ENCODE measurements at regions not wholly inside any gene's neighbourhood (a gene's known extent, or its start where the extent isn't known, plus 50 kb on each side); places are given as distances from the start of the nearest gene placed in this dataset.

- no peak overlapping the region for H3K14ac ChIP-seq (ENCODE audit: low read length in 2 of 2)
- H4K91ac ChIP-seq (ENCODE audit: low read length), result no peak overlapping the region
- no peak overlapping the region for H3K4me3 ChIP-seq (ENCODE audit: insufficient read depth in 1 of 2, low read depth in 1 of 2, low read length in 2 of 2)
- H2BK12ac ChIP-seq (ENCODE audit: low read length in 2 of 2), result no peak overlapping the region
- no peak overlapping the region for H3K27ac ChIP-seq (ENCODE audit: low read length, poor library complexity, severe bottlenecking)
- H3K27me3 ChIP-seq (ENCODE audit: control insufficient read depth in 1 of 2, insufficient read depth in 1 of 2, low read length in 2 of 2), result peaks cover 0 to 12% of the 10 kb centered on the region in 2 experiments
- no peak overlapping the region for H4K8ac ChIP-seq (ENCODE audit: low read length)
- H2BK120ac ChIP-seq (ENCODE audit: low read depth, low read length), result no peak overlapping the region
- H2AFZ ChIP-seq (ENCODE audit: low read depth, low read length), result no peak overlapping the region
- no peak overlapping the region for H3K9ac ChIP-seq (ENCODE audit: low read length)
- H3K23ac ChIP-seq (ENCODE audit: low read length in 2 of 2), result no peak overlapping the region
- no peaks in the 10 kb centered on the region for H3K79me1 ChIP-seq (replicated peaks; ENCODE audit: low read length, poor library complexity, severe bottlenecking)
- no peak overlapping the region for H2BK15ac ChIP-seq (ENCODE audit: low read depth, poor library complexity, severe bottlenecking)
- no peak overlapping the region for H2BK5ac ChIP-seq (ENCODE audit: low read depth, low read length, poor library complexity, severe bottlenecking)
- no peak overlapping the region for H3K4ac ChIP-seq (ENCODE audit: low read depth in 1 of 2, low read length in 2 of 2)
- H3K18ac ChIP-seq (ENCODE audit: low read depth in 1 of 2, low read length in 2 of 2), result no peak overlapping the region
- no peak overlapping the region for H3K4me2 ChIP-seq (ENCODE audit: low read length, poor library complexity, severe bottlenecking)
- H2AK5ac ChIP-seq (ENCODE audit: low read length, severe bottlenecking), result no peak overlapping the region
- DNase-seq, result no peak
- no peaks in the 10 kb centered on the region for H3K36me3 ChIP-seq (ENCODE audit: control insufficient read depth in 1 of 2, insufficient read depth in 2 of 2, low read depth in 1 of 2, low read length in 2 of 2)
- no peaks in the 10 kb centered on the region for H3K9me3 ChIP-seq (ENCODE audit: control insufficient read depth, low read length)
- H3K4me1 ChIP-seq (ENCODE audit: control insufficient read depth, insufficient read depth, low read depth, low read length), result no peaks in the 10 kb centered on the region
These were observed 127.2 kb downstream of the IPO8 start for GRCh38 chr12:30568453-30568852.

DNA sequence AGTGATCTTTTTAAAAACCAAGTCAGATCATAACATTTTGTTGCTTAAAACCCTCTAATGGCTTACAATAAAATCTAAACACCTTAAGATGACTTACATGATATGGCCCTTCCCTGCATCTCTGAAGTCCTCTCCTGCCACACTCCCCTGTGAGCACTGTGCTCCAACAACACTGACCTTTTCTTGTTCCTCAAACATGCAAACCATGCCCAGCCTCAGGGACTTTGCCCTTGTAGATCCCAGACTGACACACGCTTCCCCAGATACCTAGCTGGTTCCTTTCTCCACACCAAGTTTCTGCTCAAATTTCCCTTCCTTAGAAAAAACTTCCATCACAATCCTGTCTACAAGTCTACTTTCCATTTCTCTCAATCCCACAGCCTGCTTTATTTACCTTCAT, 128.6 kb downstream of the IPO8 start:
- Histone ChIP-seq H2BK12ac (ENCODE audit: low read length in 2 of 2) (no peak overlapping the region), H3K23ac (ENCODE audit: low read length in 2 of 2) (no peak overlapping the region), H3K79me1 (replicated peaks; ENCODE audit: low read length, poor library complexity, severe bottlenecking) (no peaks in the 10 kb centered on the region), H2AFZ (ENCODE audit: low read depth, low read length) (no peak overlapping the region), H3K4ac (ENCODE audit: low read depth in 1 of 2, low read length in 2 of 2) (no peak overlapping the region), H3K4me1 (ENCODE audit: control insufficient read depth, insufficient read depth, low read depth, low read length) (no peaks in the 10 kb centered on the region), H2BK120ac (ENCODE audit: low read depth, low read length) (no peak overlapping the region), H2BK5ac (ENCODE audit: low read depth, low read length, poor library complexity, severe bottlenecking) (no peak overlapping the region), H3K4me3 (ENCODE audit: insufficient read depth in 1 of 2, low read depth in 1 of 2, low read length in 2 of 2) (no peak overlapping the region), H3K27ac (ENCODE audit: low read length, poor library complexity, severe bottlenecking) (no peak overlapping the region), H3K14ac (ENCODE audit: low read length in 2 of 2) (no peak overlapping the region), H4K91ac (ENCODE audit: low read length) (peak overlapping the region; percentile 39), H3K36me3 (ENCODE audit: control insufficient read depth in 1 of 2, insufficient read depth in 2 of 2, low read depth in 1 of 2, low read length in 2 of 2) (no peaks in the 10 kb centered on the region), H3K4me2 (ENCODE audit: low read length, poor library complexity, severe bottlenecking) (no peak overlapping the region), H3K9me3 (ENCODE audit: control insufficient read depth, low read length) (no peaks in the 10 kb centered on the region), H3K18ac (ENCODE audit: low read depth in 1 of 2, low read length in 2 of 2) (no peak overlapping the region), H2AK5ac (ENCODE audit: low read length, severe bottlenecking) (no peak overlapping the region), H4K8ac (ENCODE audit: low read length) (no peak overlapping the region), H3K27me3 (ENCODE audit: control insufficient read depth in 1 of 2, insufficient read depth in 1 of 2, low read length in 2 of 2) (peaks cover 0 to 12% of the 10 kb centered on the region in 2 experiments), H2BK15ac (ENCODE audit: low read depth, poor library complexity, severe bottlenecking) (no peak overlapping the region), H3K9ac (ENCODE audit: low read length) (no peak overlapping the region)
- 91% methylated on average over 1 of the region's 1 CpG for whole genome bisulfite sequencing
- DNase-seq, result no peak

DNA sequence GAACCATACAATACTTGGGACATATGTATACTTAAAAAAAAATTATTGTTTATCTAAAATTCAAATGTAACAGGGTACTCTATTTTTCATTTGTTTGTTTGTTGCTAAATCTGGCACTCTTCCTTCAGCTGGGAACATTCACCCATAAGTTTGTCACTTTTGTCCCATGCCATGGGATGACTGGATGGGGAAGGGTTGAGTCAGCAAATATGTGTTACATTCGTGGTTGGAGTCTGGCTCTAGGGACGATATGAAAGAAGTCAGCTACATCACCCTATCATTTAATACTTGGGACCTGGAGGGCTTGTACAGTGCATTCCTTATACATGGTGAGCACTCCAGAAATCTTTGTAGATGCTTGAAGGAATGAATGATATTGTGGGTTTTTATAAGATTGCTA, 131.3 kb downstream of the IPO8 start:
- H2BK120ac ChIP-seq (ENCODE audit: low read depth, low read length), result no peak overlapping the region
- peaks cover 0 to 12% of the 10 kb centered on the region in 2 experiments for H3K27me3 ChIP-seq (ENCODE audit: control insufficient read depth in 1 of 2, insufficient read depth in 1 of 2, low read length in 2 of 2)
- no peak overlapping the region for H2AFZ ChIP-seq (ENCODE audit: low read depth, low read length)
- no peak overlapping the region for H3K9ac ChIP-seq (ENCODE audit: low read length)
- H3K23ac ChIP-seq (ENCODE audit: low read length in 2 of 2), result no peak overlapping the region
- H2AK5ac ChIP-seq (ENCODE audit: low read length, severe bottlenecking), result no peak overlapping the region
- H2BK15ac ChIP-seq (ENCODE audit: low read depth, poor library complexity, severe bottlenecking), result no peak overlapping the region
- no peak overlapping the region for H3K4me2 ChIP-seq (ENCODE audit: low read length, poor library complexity, severe bottlenecking)
- WGBS, result no CpG with 5 or more reads among the region's 2 CpGs
- H3K79me1 ChIP-seq (replicated peaks; ENCODE audit: low read length, poor library complexity, severe bottlenecking), result no peaks in the 10 kb centered on the region
- no peak overlapping the region for H3K18ac ChIP-seq (ENCODE audit: low read depth in 1 of 2, low read length in 2 of 2)
- no peak overlapping the region for H3K4me3 ChIP-seq (ENCODE audit: insufficient read depth in 1 of 2, low read depth in 1 of 2, low read length in 2 of 2)
- no peak overlapping the region for H4K8ac ChIP-seq (ENCODE audit: low read length)
- peaks cover 5% of the 10 kb centered on the region for H3K9me3 ChIP-seq (ENCODE audit: control insufficient read depth, low read length)
- peak; percentile 4 for DNase-seq
- no peak overlapping the region for H2BK5ac ChIP-seq (ENCODE audit: low read depth, low read length, poor library complexity, severe bottlenecking)
- H3K36me3 ChIP-seq (ENCODE audit: control insufficient read depth in 1 of 2, insufficient read depth in 2 of 2, low read depth in 1 of 2, low read length in 2 of 2), result no peaks in the 10 kb centered on the region
- no peak overlapping the region for H2BK12ac ChIP-seq (ENCODE audit: low read length in 2 of 2)
- H3K14ac ChIP-seq (ENCODE audit: low read length in 2 of 2), result no peak overlapping the region
- H3K4ac ChIP-seq (ENCODE audit: low read depth in 1 of 2, low read length in 2 of 2), result no peak overlapping the region
- no peak overlapping the region for H4K91ac ChIP-seq (ENCODE audit: low read length)
- no peak overlapping the region for H3K27ac ChIP-seq (ENCODE audit: low read length, poor library complexity, severe bottlenecking)
- H3K4me1 ChIP-seq (ENCODE audit: control insufficient read depth, insufficient read depth, low read depth, low read length), result no peaks in the 10 kb centered on the region

- H3K4ac ChIP-seq (ENCODE audit: low read depth in 1 of 2, low read length in 2 of 2), result no peak overlapping the region
- no peaks in the 10 kb centered on the region for H3K4me1 ChIP-seq (ENCODE audit: control insufficient read depth, insufficient read depth, low read depth, low read length)
- H2BK5ac ChIP-seq (ENCODE audit: low read depth, low read length, poor library complexity, severe bottlenecking), result no peak overlapping the region
- no peak overlapping the region for H4K8ac ChIP-seq (ENCODE audit: low read length)
- no peak overlapping the region for H3K14ac ChIP-seq (ENCODE audit: low read length in 2 of 2)
- no peaks in the 10 kb centered on the region for H3K79me1 ChIP-seq (replicated peaks; ENCODE audit: low read length, poor library complexity, severe bottlenecking)
- H3K4me2 ChIP-seq (ENCODE audit: low read length, poor library complexity, severe bottlenecking), result no peak overlapping the region
- H3K27ac ChIP-seq (ENCODE audit: low read length, poor library complexity, severe bottlenecking), result no peak overlapping the region
- H3K18ac ChIP-seq (ENCODE audit: low read depth in 1 of 2, low read length in 2 of 2), result no peak overlapping the region
- H3K4me3 ChIP-seq (ENCODE audit: insufficient read depth in 1 of 2, low read depth in 1 of 2, low read length in 2 of 2), result no peak overlapping the region
- H2BK120ac ChIP-seq (ENCODE audit: low read depth, low read length), result no peak overlapping the region
- no peaks in the 10 kb centered on the region for H3K9me3 ChIP-seq (ENCODE audit: control insufficient read depth, low read length)
- H3K27me3 ChIP-seq (ENCODE audit: control insufficient read depth in 1 of 2, insufficient read depth in 1 of 2, low read length in 2 of 2), result no peaks in the 10 kb centered on the region
- H3K9ac ChIP-seq (ENCODE audit: low read length), result no peak overlapping the region
- no peaks in the 10 kb centered on the region for H3K36me3 ChIP-seq (ENCODE audit: control insufficient read depth in 1 of 2, insufficient read depth in 2 of 2, low read depth in 1 of 2, low read length in 2 of 2)
- H3K23ac ChIP-seq (ENCODE audit: low read length in 2 of 2), result no peak overlapping the region
- 100% methylated on average over 1 of the region's 1 CpG for WGBS
- no peak overlapping the region for H2BK15ac ChIP-seq (ENCODE audit: low read depth, poor library complexity, severe bottlenecking)
- H2AK5ac ChIP-seq (ENCODE audit: low read length, severe bottlenecking), result no peak overlapping the region
- DNase-seq, result no peak
- H2AFZ ChIP-seq (ENCODE audit: low read depth, low read length), result no peak overlapping the region
- H2BK12ac ChIP-seq (ENCODE audit: low read length in 2 of 2), result no peak overlapping the region
- no peak overlapping the region for H4K91ac ChIP-seq (ENCODE audit: low read length)
These were observed 147.5 kb downstream of the IPO8 start for GRCh38 chr12:30548203-30548602.

All from mesenchymal stem cell (in vitro differentiated cells and primary cell).